ENCODE measurements at regions not wholly inside any gene's neighbourhood (a gene's known extent, or its start where the extent isn't known, plus 50 kb on each side); places are given as distances from the start of the nearest gene placed in this dataset.
A peak's percentile ranks its signal among the peaks of the same experiment; 100 is the strongest.

DNA sequence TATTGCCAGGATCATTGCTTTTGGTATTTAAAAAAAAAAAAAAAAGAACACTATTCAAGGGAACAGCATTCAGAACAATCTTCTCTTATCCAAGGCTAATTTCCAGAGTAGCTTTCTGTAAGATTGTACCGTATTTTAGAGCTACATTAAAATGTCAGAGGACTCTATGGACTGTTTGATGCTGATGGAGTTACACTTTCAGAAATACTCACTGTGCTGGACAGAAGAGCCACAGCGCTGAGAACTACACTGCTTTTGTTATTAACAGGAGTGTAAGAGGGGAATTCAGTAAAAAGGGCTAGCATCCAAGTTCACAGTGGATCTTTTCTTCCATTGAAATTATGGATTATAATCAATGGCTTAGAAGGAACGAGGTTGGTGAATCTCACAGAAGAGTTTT lies 247.7 kb downstream of the AHR start:
- no peaks in the 10 kb centered on the region for H3K36me3 ChIP-seq (ENCODE audit: low read depth)
- no peaks in the 10 kb centered on the region for H4K20me1 ChIP-seq (ENCODE audit: insufficient read depth)
- no peak overlapping the region for H2AFZ ChIP-seq
- no peaks in the 10 kb centered on the region for H3K79me2 ChIP-seq (ENCODE audit: low read depth)
- POLR2A ChIA-PET (ENCODE audit: unreplicated experiment): no interaction called here
- TF ChIP-seq, protein P1, sequence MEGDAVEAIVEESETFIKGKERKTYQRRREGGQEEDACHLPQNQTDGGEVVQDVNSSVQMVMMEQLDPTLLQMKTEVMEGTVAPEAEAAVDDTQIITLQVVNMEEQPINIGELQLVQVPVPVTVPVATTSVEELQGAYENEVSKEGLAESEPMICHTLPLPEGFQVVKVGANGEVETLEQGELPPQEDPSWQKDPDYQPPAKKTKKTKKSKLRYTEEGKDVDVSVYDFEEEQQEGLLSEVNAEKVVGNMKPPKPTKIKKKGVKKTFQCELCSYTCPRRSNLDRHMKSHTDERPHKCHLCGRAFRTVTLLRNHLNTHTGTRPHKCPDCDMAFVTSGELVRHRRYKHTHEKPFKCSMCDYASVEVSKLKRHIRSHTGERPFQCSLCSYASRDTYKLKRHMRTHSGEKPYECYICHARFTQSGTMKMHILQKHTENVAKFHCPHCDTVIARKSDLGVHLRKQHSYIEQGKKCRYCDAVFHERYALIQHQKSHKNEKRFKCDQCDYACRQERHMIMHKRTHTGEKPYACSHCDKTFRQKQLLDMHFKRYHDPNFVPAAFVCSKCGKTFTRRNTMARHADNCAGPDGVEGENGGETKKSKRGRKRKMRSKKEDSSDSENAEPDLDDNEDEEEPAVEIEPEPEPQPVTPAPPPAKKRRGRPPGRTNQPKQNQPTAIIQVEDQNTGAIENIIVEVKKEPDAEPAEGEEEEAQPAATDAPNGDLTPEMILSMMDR (conservative IDR thresholded peaks at IDR 0.05): no peak
- TF ChIP-seq EZH2 (IDR thresholded peaks at IDR 0.05; ENCODE audit: low read depth): no peak
- H3K9me3 ChIP-seq (ENCODE audit: insufficient read depth, low read depth): no peaks in the 10 kb centered on the region; the same call in 1 of the 2 replicates
- no peaks in the 10 kb centered on the region for H3K27me3 ChIP-seq (ENCODE audit: insufficient read depth, low read depth)
- H3K4me2 ChIP-seq: no peak overlapping the region
- CTCF ChIA-PET: no interaction called here
- no peak for DNase-seq
- H3K27ac ChIP-seq: no peak overlapping the region
- H3K4me1 ChIP-seq (replicated peaks; ENCODE audit: insufficient read depth): peaks cover 7% of the 10 kb centered on the region; the same call in 1 of the 2 replicates
- intact Hi-C loops (cut with micrococcal nuclease; ENCODE audit: unreplicated experiment): no loop called here
- H3K9me2 ChIP-seq (ENCODE audit: insufficient read depth): no peaks in the 10 kb centered on the region
- no peaks in the 10 kb centered on the region for H3F3A ChIP-seq (ENCODE audit: insufficient read depth, low read depth)
- no peak overlapping the region for H3K4me3 ChIP-seq
- no TSS peak for BruUV-seq (replicated peaks)

DNA sequence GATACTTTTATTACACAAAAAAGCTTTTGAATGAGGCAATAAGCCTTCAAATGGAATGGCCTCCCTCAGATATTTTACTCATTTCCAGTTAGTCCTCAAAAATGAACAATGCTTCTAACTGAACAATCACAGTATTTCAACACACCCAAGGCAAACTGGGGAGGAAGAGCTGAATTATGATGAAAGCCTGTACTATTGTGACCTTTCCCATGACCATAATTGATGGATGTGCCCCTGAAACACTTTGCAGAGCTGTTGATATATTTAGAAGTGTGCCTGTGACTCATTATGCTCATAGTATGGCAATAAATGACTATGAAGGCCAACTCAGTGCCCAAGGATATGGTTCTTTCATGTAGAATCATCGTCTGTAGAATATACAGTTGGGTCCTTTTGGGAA lies 248.1 kb downstream of the AHR start:
- no peaks in the 10 kb centered on the region for H3K79me2 ChIP-seq (ENCODE audit: low read depth)
- no peaks in the 10 kb centered on the region for H3K36me3 ChIP-seq (ENCODE audit: low read depth)
- no TSS peak for BruUV-seq (replicated peaks)
- H2AFZ ChIP-seq: no peak overlapping the region
- no peaks in the 10 kb centered on the region for H3K9me2 ChIP-seq (ENCODE audit: insufficient read depth)
- CTCF ChIA-PET: no interaction called here
- intact Hi-C loops (cut with micrococcal nuclease; ENCODE audit: unreplicated experiment): no loop called here
- POLR2A ChIA-PET (ENCODE audit: unreplicated experiment): no interaction called here
- no peak for TF ChIP-seq EZH2 (IDR thresholded peaks at IDR 0.05; ENCODE audit: low read depth)
- TF ChIP-seq, protein P1 (conservative IDR thresholded peaks at IDR 0.05): no peak
- no peak overlapping the region for H3K27ac ChIP-seq
- H3K9me3 ChIP-seq (ENCODE audit: insufficient read depth, low read depth): no peaks in the 10 kb centered on the region; the same call in 1 of the 2 replicates
- H3K4me3 ChIP-seq: no peak overlapping the region
- no peaks in the 10 kb centered on the region for H4K20me1 ChIP-seq (ENCODE audit: insufficient read depth)
- peak in 1 of 2 experiments; percentile 66 for DNase-seq
- peaks cover 7% of the 10 kb centered on the region; the same call in 1 of the 2 replicates for H3K4me1 ChIP-seq (replicated peaks; ENCODE audit: insufficient read depth)
- H3K27me3 ChIP-seq (ENCODE audit: insufficient read depth, low read depth): no peaks in the 10 kb centered on the region
- H3F3A ChIP-seq (ENCODE audit: insufficient read depth, low read depth): no peaks in the 10 kb centered on the region
- no peak overlapping the region for H3K4me2 ChIP-seq

DNA sequence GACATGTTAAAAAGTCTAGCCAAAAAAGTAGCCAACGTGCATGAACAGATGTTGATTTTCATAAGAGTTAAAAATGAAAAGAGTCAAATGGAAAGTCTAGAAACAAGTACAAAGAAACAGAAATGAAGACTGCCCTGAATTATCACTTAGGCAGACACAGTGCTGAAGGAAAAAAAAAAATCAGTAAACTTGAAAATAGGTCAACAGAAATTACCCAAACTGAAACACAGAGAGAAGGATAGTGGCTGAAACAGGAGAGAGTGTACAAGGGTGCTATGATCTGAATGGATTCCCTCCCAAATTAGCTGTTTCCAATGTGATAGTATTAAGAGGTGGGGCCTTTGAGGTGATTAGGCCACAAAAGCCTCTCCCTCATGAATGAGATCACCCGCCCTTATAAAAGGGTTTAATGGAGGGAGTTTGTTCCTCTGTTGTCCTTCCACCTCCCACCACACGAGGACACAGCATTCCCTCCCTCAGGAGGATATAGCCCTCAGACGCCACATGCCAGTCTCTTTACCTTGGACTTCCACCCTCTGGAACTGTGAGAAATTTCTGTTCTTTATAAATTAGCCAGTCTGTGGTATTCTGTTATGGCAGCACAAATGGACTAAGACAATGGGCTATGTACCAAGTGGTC lies 249.7 kb downstream of the AHR start:
- no peaks in the 10 kb centered on the region for H3K27me3 ChIP-seq (ENCODE audit: insufficient read depth, low read depth)
- DNase-seq: no peak
- intact Hi-C loops (cut with micrococcal nuclease; ENCODE audit: unreplicated experiment): no loop called here
- no peak overlapping the region for H2AFZ ChIP-seq
- no TSS peak for BruUV-seq (replicated peaks)
- no peaks in the 10 kb centered on the region for H3K79me2 ChIP-seq (ENCODE audit: low read depth)
- no peaks in the 10 kb centered on the region for H3K9me2 ChIP-seq (ENCODE audit: insufficient read depth)
- no peak overlapping the region for H3K27ac ChIP-seq
- no peaks in the 10 kb centered on the region for H3K36me3 ChIP-seq (ENCODE audit: low read depth)
- POLR2A ChIA-PET (ENCODE audit: unreplicated experiment): no interaction called here
- no peaks in the 10 kb centered on the region for H4K20me1 ChIP-seq (ENCODE audit: insufficient read depth)
- no peaks in the 10 kb centered on the region for H3F3A ChIP-seq (ENCODE audit: insufficient read depth, low read depth)
- CTCF ChIA-PET: no interaction called here
- H3K4me2 ChIP-seq: no peak overlapping the region
- peaks cover 7% of the 10 kb centered on the region; the same call in 1 of the 2 replicates for H3K4me1 ChIP-seq (replicated peaks; ENCODE audit: insufficient read depth)
- H3K9me3 ChIP-seq (ENCODE audit: insufficient read depth, low read depth): no peaks in the 10 kb centered on the region; the same call in 1 of the 2 replicates
- TF ChIP-seq, protein P1 (conservative IDR thresholded peaks at IDR 0.05): no peak
- TF ChIP-seq EZH2 (IDR thresholded peaks at IDR 0.05; ENCODE audit: low read depth): no peak
- H3K4me3 ChIP-seq: no peak overlapping the region

Measured in PC-9 (cell line).